ENCODE measurements at regions not wholly inside any gene's neighbourhood (a gene's known extent, or its start where the extent isn't known, plus 50 kb on each side); places are given as distances from the start of the nearest gene placed in this dataset.
"Not testable (repeated sequence)": the region's sequence is repeated elsewhere in the genome, so short reads cannot be mapped to it uniquely, and the experiment has no call there.

DNA sequence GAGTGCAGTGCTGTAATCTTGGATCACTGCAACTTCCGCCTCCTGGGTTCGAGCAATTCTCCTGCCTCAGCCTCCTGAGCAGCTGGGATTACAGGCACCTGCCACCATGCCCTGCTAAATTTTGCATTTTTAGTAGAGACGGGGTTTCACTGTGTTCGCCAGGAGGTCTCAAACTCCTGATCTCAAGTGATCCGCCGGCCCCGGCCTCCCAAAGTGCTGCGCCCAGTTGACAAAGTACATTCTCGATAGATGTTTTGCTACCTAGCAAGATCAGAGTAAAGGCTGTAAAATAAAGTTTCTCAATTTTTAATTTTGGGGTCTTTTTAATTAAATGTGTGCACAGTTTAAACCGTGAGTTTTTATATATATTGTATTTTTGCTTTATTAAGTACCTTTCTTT lies 248.9 kb downstream of the CCER1 start:
- Histone ChIP-seq H3K79me2 (ENCODE audit: control insufficient read depth, low read length) (no peaks in the 10 kb centered on the region), H3K4me2 (ENCODE audit: low read length) (no peak overlapping the region)
- no peak for TF ChIP-seq CTCF (IDR thresholded peaks at IDR 0.05; ENCODE audit: low read depth, low read length, poor library complexity, severe bottlenecking)
- TF ChIP-seq EZH2phosphoT487 (IDR thresholded peaks at IDR 0.05; ENCODE audit: borderline replicate concordance, low read length), result no peak

GRCh38 chr12:90695415-90695814 lies 259.6 kb downstream of the CCER1 start:
- Histone ChIP-seq H3K4me3 (ENCODE audit: low read length) (no peak overlapping the region), H4K20me1 (ENCODE audit: control insufficient read depth, insufficient read depth, low read depth, low read length) (no peaks in the 10 kb centered on the region), H3K27me3 (ENCODE audit: control insufficient read depth, low read length) (no peaks in the 10 kb centered on the region), H3F3A (ENCODE audit: control insufficient read depth, insufficient read depth) (no peaks in the 10 kb centered on the region), H3K9me2 (replicated peaks; ENCODE audit: control insufficient read depth, low read length) (no peaks in the 10 kb centered on the region), H3K4me1 (ENCODE audit: control insufficient read depth, low read length) (no peaks in the 10 kb centered on the region), H3K9me3 (ENCODE audit: control insufficient read depth, insufficient read depth, low read length) (no peaks in the 10 kb centered on the region), H3K36me3 (ENCODE audit: control insufficient read depth, low read length) (no peaks in the 10 kb centered on the region), H3K27ac (ENCODE audit: low read depth, low read length) (no peak overlapping the region), H3K4me2 (ENCODE audit: low read length) (no peak overlapping the region), H3K79me2 (ENCODE audit: control insufficient read depth, low read length) (no peaks in the 10 kb centered on the region)
- TF ChIP-seq CTCF (IDR thresholded peaks at IDR 0.05; ENCODE audit: low read depth, low read length, poor library complexity, severe bottlenecking), result no peak
- no peak for TF ChIP-seq EZH2phosphoT487 (IDR thresholded peaks at IDR 0.05; ENCODE audit: borderline replicate concordance, low read length)

More for the DNA sequence above, 248.9 kb downstream of the CCER1 start:
- Histone ChIP-seq H4K20me1 (ENCODE audit: control insufficient read depth, insufficient read depth, low read depth, low read length) (no peaks in the 10 kb centered on the region), H3F3A (ENCODE audit: control insufficient read depth, insufficient read depth) (no peaks in the 10 kb centered on the region), H3K27ac (ENCODE audit: low read depth, low read length) (no peak overlapping the region), H3K36me3 (ENCODE audit: control insufficient read depth, low read length) (no peaks in the 10 kb centered on the region), H3K4me1 (ENCODE audit: control insufficient read depth, low read length) (no peaks in the 10 kb centered on the region), H3K9me2 (replicated peaks; ENCODE audit: control insufficient read depth, low read length) (no peaks in the 10 kb centered on the region), H3K9me3 (ENCODE audit: control insufficient read depth, insufficient read depth, low read length) (no peaks in the 10 kb centered on the region), H3K27me3 (ENCODE audit: control insufficient read depth, low read length) (no peaks in the 10 kb centered on the region), H3K4me3 (ENCODE audit: low read length) (no peak overlapping the region)

DNA sequence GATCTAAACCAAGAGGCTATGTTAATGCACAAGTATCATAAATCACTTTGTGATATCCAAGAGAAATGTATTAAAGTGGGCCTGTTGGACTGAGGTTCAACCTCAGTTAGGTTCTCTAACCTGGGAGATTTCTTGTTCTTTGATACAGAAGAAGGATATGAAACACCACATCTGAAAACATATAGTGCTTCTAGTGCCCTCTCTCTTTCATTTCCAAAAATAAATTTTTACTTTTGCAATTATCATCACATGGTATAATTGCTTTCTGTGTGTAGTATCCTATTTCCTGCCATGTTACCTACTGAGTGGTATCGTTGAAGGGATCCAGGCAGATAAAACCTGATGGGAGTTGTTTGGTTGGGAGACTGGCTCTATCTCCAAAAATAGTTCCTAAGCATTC lies 264.9 kb downstream of the CCER1 start:
- Histone ChIP-seq H3K36me3 (ENCODE audit: control insufficient read depth, low read length) (no peaks in the 10 kb centered on the region), H3K9me3 (ENCODE audit: control insufficient read depth, insufficient read depth, low read length) (no peaks in the 10 kb centered on the region), H3K4me1 (ENCODE audit: control insufficient read depth, low read length) (no peaks in the 10 kb centered on the region), H3K4me3 (ENCODE audit: low read length) (no peak overlapping the region), H3K79me2 (ENCODE audit: control insufficient read depth, low read length) (no peaks in the 10 kb centered on the region), H3K4me2 (ENCODE audit: low read length) (no peak overlapping the region), H4K20me1 (ENCODE audit: control insufficient read depth, insufficient read depth, low read depth, low read length) (no peaks in the 10 kb centered on the region), H3K27me3 (ENCODE audit: control insufficient read depth, low read length) (no peaks in the 10 kb centered on the region), H3K9me2 (replicated peaks; ENCODE audit: control insufficient read depth, low read length) (no peaks in the 10 kb centered on the region), H3K27ac (ENCODE audit: low read depth, low read length) (no peak overlapping the region), H3F3A (ENCODE audit: control insufficient read depth, insufficient read depth) (no peaks in the 10 kb centered on the region)
- no peak for TF ChIP-seq EZH2phosphoT487 (IDR thresholded peaks at IDR 0.05; ENCODE audit: borderline replicate concordance, low read length)
- TF ChIP-seq CTCF (IDR thresholded peaks at IDR 0.05; ENCODE audit: low read depth, low read length, poor library complexity, severe bottlenecking), result no peak

- H3K27ac ChIP-seq (ENCODE audit: low read depth, low read length); H3F3A ChIP-seq (ENCODE audit: control insufficient read depth, insufficient read depth); H3K4me2 ChIP-seq (ENCODE audit: low read length); H3K9me3 ChIP-seq (ENCODE audit: control insufficient read depth, insufficient read depth, low read length); H3K9me2 ChIP-seq (replicated peaks; ENCODE audit: control insufficient read depth, low read length); H4K20me1 ChIP-seq (ENCODE audit: control insufficient read depth, insufficient read depth, low read depth, low read length); H3K4me1 ChIP-seq (ENCODE audit: control insufficient read depth, low read length); H3K79me2 ChIP-seq (ENCODE audit: control insufficient read depth, low read length); H3K36me3 ChIP-seq (ENCODE audit: control insufficient read depth, low read length); H3K27me3 ChIP-seq (ENCODE audit: control insufficient read depth, low read length); H3K4me3 ChIP-seq (ENCODE audit: low read length): not testable (repeated sequence)
These were observed 267.3 kb downstream of the CCER1 start for GRCh38 chr12:90687682-90688081.
